K562 (cell line): ENCODE measurements at regions not wholly inside any gene's neighbourhood (a gene's known extent, or its start where the extent isn't known, plus 50 kb on each side); places are given as distances from the start of the nearest gene placed in this dataset.

Experiments used
- CBFB ChIP-seq: sonication (generic); formaldehyde crosslinking; IDR thresholded peaks from 2 replicates; pipeline ENCODE4 v1.4.0; 2020; ENCODE audit warnings: mild to moderate bottlenecking, missing genetic modification reagents
- EGR1 ChIP-seq: fragments of 450-650 bp; conservative IDR thresholded peaks from 2 replicates; pipeline ENCODE4 v1.6.1; 2017; ENCODE audit warnings: mild to moderate bottlenecking
- ELF1 ChIP-seq: fragments of 200-800 bp; sonication (Bioruptor generic); IDR thresholded peaks from 2 replicates; pipeline ENCODE4 v1.6.1; 2016; ENCODE audit warnings: missing genetic modification characterization, missing compliant biosample characterization
- MYC ChIP-seq, 2 experiments: fragments of 250-450 bp in 1 of 2; sonication (Bioruptor Pico) in 1 of 2; IDR thresholded peaks; 2 replicates each; pipeline versions ENCODE4 v1.5.1 to v1.6.1; 2012 to 2021; ENCODE audit warnings: low read depth in 2 of 2, borderline replicate concordance in 1 of 2, improper control_type of control experiment in 1 of 2, low read length in 1 of 2, mild to moderate bottlenecking in 1 of 2, moderate library complexity in 1 of 2
- ZNF232 ChIP-seq: sonication (generic); formaldehyde crosslinking; IDR thresholded peaks from 2 replicates; pipeline ENCODE4 v1.8.0; 2022; ENCODE audit warnings: mild to moderate bottlenecking, missing genetic modification reagents
- TF ChIP-seq, protein P1 (sequence below), 2 experiments: fragments of 450-650 bp in 1 of 2; sonication (generic) in 1 of 2; formaldehyde crosslinking in 1 of 2; IDR thresholded peaks in 1 of 2; conservative IDR thresholded peaks in 1 of 2; 2 replicates each; pipeline versions ENCODE4 v1.6.1 to v1.8.1; 2016 to 2023; ENCODE audit warnings: mild to moderate bottlenecking in 2 of 2, moderate library complexity in 2 of 2, inconsistent platforms in 1 of 2, missing genetic modification reagents in 1 of 2

DNA sequence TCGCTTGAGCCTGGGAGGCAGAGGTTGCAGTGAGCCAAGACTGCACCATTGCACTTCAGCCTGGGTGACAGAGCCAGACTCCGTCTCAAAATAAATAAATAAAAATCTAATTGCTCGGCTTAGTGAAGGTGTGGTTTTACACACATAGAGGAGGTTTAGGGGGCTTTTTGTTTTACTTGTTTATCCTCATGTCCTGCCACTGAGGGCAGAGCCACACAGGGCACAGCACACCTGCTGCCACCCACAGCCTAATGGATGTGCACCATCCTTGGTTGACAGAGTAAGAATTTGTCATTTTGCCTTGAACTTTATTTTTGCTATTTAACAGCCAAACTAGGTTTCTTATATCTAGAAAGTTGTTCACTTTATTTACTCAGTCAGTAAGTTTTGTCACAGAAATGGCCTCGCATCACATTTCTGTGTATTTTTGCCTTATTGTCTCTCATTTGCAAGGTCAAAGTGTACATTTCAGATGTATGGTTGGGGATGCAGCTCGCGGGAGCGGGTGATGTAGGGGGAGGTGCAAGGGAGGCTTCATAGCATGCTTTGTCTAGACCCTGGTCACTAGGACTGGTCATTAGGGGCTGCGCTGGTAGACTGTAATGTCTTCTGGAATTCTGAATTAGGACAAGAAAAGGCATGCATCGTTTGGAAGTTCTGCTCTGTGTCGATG, 67.8 kb upstream of the NAA20 start:
- TF ChIP-seq CBFB (CRISPR knock-in tag) (no peak), EGR1 (no peak), ZNF232 (CRISPR knock-in tag) (no peak), MYC (IDR thresholded peaks at IDR 0.05; ENCODE audit: low read depth, low read length) (no peak), MYC (CRISPR knock-in tag; IDR thresholded peaks at IDR 0.05; ENCODE audit: borderline replicate concordance, low read depth) (no peak), ELF1 (no peak)
- TF ChIP-seq, protein P1, sequence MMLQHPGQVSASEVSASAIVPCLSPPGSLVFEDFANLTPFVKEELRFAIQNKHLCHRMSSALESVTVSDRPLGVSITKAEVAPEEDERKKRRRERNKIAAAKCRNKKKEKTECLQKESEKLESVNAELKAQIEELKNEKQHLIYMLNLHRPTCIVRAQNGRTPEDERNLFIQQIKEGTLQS (IDR thresholded peaks at IDR 0.05) = no peak
- TF ChIP-seq, protein P1 (CRISPR knock-in tag; conservative IDR thresholded peaks at IDR 0.05) = no peak
